Fibroblast of skin of right biceps (primary cell): ENCODE measurements at regions not wholly inside any gene's neighbourhood (a gene's known extent, or its start where the extent isn't known, plus 50 kb on each side); places are given as distances from the start of the nearest gene placed in this dataset.

Experiments used
- DNase-seq: peaks from one replicate; pipeline ENCODE4 v3.0.0-alpha.2; 2013

GRCh38 chr1:4971666-4972065 is 317.3 kb downstream of the AJAP1 start:
- DNase-seq = no peak

GRCh38 chr1:4970532-4970931 is 316.1 kb downstream of the AJAP1 start:
- DNase-seq = peak; percentile 32

GRCh38 chr1:4969556-4970129 is 315.2 kb downstream of the AJAP1 start:
- no peak for DNase-seq

GRCh38 chr1:4965346-4966075 is 311.1 kb downstream of the AJAP1 start:
- no peak for DNase-seq

GRCh38 chr1:4964634-4965345 is 310.4 kb downstream of the AJAP1 start:
- DNase-seq = no peak

- peak; percentile 77 for DNase-seq
Measured at GRCh38 chr1:4963251-4963650, 308.8 kb downstream of the AJAP1 start.

- no peak for DNase-seq
Measured at GRCh38 chr1:4962836-4963235, 308.4 kb downstream of the AJAP1 start.

GRCh38 chr1:4961935-4962645 is 307.7 kb downstream of the AJAP1 start:
- DNase-seq = no peak

GRCh38 chr1:4960782-4961475 is 306.5 kb downstream of the AJAP1 start:
- no peak for DNase-seq

- DNase-seq = no peak
Measured at GRCh38 chr1:4960336-4960735, 305.9 kb downstream of the AJAP1 start.

GRCh38 chr1:4959216-4959615 is 304.8 kb downstream of the AJAP1 start:
- no peak for DNase-seq

- DNase-seq = no peak
Measured at GRCh38 chr1:4957027-4957426, 302.6 kb downstream of the AJAP1 start.

- DNase-seq = no peak
Measured at GRCh38 chr1:4954392-4954791, 300.0 kb downstream of the AJAP1 start.

- DNase-seq = no peak
Measured at GRCh38 chr1:4951601-4952000, 297.2 kb downstream of the AJAP1 start.

- no peak for DNase-seq
Measured at GRCh38 chr1:4946343-4946742, 291.9 kb downstream of the AJAP1 start.

GRCh38 chr1:4944911-4945310 is 290.5 kb downstream of the AJAP1 start:
- no peak for DNase-seq

GRCh38 chr1:4944072-4944471 is 289.7 kb downstream of the AJAP1 start:
- no peak for DNase-seq

GRCh38 chr1:4939266-4939665 is 284.9 kb downstream of the AJAP1 start:
- DNase-seq = no peak

GRCh38 chr1:4937876-4938534 is 283.6 kb downstream of the AJAP1 start:
- no peak for DNase-seq

- DNase-seq = no peak
Measured at GRCh38 chr1:4935807-4936206, 281.4 kb downstream of the AJAP1 start.

GRCh38 chr1:4933232-4933631 is 278.8 kb downstream of the AJAP1 start:
- no peak for DNase-seq

GRCh38 chr1:4932311-4933030 is 278.1 kb downstream of the AJAP1 start:
- DNase-seq = no peak
